NCI-H1105 (cell line): ENCODE measurements at regions not wholly inside any gene's neighbourhood (a gene's known extent, or its start where the extent isn't known, plus 50 kb on each side); places are given as distances from the start of the nearest gene placed in this dataset.
"Not testable (repeated sequence)": the region's sequence is repeated elsewhere in the genome, so short reads cannot be mapped to it uniquely, and the experiment has no call there.

Experiments used
- DNase-seq: peaks from one replicate; lab custom pipeline; 2025; lab: John Stamatoyannopoulos, UW

- no peak for DNase-seq
These were observed 312.3 kb downstream of the TOX3 start for GRCh38 chr16:52234626-52235025.

- no peak for DNase-seq
These were observed 317.5 kb downstream of the TOX3 start for GRCh38 chr16:52229471-52229870.

DNA sequence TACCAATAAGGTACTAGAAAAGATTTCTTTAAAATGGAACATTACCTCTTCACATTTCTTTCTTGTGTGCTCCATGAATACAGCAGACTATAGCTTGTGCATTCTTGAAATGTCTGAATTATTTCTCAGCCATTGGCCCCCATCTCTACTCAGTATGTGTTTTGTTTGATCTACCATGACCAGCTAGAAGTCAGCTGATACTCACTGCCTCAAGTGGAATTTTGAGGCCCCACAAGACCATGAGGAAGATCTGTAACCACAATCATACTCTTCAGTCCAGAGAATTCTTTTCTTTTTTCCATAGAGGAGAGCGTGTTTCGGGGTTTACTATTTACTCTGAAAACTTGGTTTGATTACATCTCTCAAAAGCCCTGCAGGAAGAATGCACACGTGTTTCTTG lies 319.1 kb downstream of the TOX3 start:
- DNase-seq, result no peak

DNA sequence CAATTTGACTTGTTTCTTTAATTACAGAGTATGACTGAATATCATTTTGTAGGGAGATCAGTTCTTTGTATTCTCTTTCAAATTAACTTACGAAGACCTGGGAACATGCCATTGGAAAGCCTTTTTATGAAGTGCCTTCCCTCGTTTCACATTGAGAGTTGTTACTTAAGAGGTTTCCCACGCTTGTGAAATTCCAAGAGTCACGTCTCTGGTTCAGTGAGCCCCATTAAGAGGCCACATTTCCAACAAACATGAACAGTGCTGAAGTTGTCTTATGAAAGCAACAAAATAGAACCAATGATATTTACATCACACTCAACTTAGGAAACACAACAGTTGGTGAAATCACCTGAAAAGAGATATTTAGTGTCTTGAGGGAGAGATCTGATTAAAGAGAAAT lies 334.1 kb downstream of the TOX3 start:
- DNase-seq, result no peak

DNA sequence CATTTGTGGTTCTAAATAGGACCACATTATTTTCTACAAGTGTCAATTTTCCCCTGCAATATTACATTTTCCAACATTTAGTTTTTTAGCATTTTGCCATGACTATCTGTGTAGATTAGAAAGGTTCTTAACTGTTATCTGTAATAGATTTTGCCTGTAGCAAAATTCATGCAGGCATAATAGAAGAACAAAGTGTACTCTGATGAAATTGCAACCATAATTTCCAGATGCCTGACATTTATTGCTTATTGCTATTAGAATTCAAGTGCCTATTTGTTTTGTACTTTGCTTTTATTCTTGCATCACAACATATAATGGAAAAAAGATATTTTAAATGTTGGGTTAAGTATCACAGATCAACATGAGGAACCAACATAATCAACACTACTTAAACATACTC lies 337.7 kb downstream of the TOX3 start:
- peak; percentile 8 for DNase-seq

GRCh38 chr16:52203096-52203495 lies 343.8 kb downstream of the TOX3 start:
- DNase-seq, result no peak

DNA sequence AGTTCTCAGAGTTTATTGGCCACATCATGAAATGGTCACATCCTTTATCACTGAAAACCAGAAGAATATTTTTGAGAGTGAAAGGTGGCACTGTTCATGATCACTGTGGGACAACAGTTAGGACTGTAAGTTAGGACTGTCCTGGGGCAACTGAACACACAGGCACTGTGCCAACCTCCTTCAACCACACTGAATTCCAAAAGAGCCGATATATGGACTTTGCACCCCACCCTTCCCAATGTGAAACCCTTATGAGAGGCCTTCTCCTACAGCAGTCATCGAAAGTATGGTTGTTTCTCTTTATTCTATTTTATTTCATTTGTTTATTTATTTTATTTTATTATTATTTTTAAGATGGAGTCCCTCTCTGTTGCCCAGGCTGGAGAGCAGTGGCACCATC lies 353.5 kb downstream of the TOX3 start:
- no peak for DNase-seq

- DNase-seq, result peak; percentile 79
These were observed 355.3 kb downstream of the TOX3 start for GRCh38 chr16:52191531-52192134.

DNA sequence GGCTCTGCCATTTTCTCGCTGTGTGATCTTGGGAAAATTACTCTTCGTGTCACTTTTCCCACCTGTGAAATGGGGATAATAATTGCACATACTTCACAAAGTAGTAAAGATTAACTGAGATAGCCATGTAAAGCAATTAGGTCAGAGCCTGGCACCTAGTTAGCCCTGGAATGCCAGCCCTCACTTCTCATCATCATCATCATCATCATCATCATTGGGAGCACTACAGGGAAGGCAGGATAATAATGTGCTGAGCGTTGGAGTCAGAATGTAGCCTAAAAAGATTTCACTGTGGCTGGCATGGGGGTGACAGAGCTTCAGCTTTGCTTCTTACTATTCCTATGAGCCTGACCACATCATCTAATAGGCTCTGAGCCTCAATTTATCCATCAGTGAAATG lies 362.6 kb downstream of the TOX3 start:
- no peak for DNase-seq

- DNase-seq, result no peak
These were observed 364.1 kb downstream of the TOX3 start for GRCh38 chr16:52182840-52183239.

- no peak for DNase-seq
These were observed 372.8 kb downstream of the TOX3 start for GRCh38 chr16:52174168-52174567.

DNA sequence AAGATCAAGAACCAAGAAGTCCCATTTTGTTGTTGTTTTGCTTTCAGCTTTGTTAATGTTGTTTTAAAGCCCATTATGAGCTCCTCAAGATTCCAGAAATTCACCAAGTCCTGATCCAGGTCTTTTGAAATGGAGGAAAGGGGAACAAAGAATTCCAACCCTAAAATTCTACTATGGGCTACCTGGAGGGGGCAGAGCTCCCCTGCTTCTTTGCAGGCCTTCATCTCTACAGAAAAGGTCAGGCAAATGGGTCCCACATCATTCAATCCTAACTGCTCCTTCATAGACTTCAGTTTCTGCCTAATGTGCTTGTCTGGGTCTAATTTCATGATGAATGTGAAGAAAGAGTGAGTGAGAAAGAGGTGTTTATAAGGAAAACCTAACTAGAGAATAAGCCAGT lies 375.5 kb downstream of the TOX3 start:
- no peak for DNase-seq

- DNase-seq, result no peak
These were observed 379.6 kb downstream of the TOX3 start for GRCh38 chr16:52167328-52167727.

DNA sequence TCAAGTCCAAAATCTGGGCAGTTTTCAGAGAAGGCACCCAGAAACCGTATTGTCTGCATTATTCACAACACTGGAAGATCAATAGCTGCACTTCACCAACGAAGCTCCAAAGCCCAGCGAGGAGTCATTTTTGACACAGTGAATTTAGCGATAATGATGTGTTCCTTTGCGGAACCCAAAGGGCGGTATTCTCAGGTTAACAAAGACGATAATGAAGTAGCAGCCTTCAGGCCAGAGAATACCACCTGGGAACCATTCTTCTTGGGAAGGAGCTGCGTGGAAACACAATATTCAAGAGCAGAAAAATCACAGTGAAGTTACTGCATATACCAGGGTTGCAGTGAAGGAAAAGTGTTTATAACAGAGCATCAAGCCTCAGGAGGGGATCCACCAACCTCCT lies 381.0 kb downstream of the TOX3 start:
- DNase-seq, result no peak

- DNase-seq, result no peak
These were observed 397.9 kb downstream of the TOX3 start for GRCh38 chr16:52149003-52149402.

- DNase-seq, result no peak
These were observed 405.1 kb downstream of the TOX3 start for GRCh38 chr16:52141871-52142270.

GRCh38 chr16:52128361-52128760 lies 418.6 kb downstream of the TOX3 start:
- no peak for DNase-seq

DNA sequence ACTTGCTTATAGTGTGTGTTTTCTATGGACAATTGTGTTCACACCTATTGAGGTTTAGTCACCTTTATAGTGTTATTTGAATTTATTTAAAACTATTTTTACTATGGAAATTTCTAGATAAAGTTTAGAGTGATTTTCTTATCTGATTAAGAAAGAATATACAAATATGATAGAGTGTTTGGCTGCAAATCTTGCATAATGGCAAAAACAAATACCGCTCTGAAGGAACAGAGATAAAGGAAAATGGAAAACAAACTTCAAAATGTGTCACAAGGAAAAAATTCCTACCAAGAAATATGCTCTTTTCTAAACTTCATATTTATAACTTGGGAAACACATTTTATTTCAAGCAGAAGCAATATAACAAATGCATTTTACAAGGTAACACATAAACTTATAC lies 423.1 kb downstream of the TOX3 start:
- DNase-seq, result no peak

- DNase-seq, result no peak
These were observed 423.7 kb downstream of the TOX3 start for GRCh38 chr16:52123061-52123839.

DNA sequence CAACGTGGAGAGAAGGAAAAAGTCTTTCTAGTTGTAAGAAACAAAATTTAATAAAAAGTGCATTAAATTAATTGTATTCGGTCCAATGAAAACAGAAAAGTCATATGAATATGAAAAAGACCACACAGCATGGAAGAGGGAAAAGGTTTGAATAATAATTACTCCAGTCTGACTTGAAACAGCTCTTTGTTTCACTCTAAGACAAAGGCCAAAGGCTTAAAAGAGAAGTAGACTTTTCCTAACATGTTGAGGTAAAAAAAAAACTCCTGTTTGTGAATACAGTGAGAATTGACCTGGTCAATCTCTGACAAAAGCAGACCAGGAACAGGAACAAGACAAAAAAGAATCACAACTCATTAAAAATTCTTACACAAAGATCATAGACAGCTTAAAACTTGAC lies 429.8 kb downstream of the TOX3 start:
- no peak for DNase-seq

GRCh38 chr16:52114379-52114778 lies 432.6 kb downstream of the TOX3 start:
- DNase-seq, result no peak

- DNase-seq, result no peak
These were observed 433.3 kb downstream of the TOX3 start for GRCh38 chr16:52113533-52114183.

- DNase-seq, result not testable (repeated sequence)
These were observed 441.9 kb downstream of the TOX3 start for GRCh38 chr16:52104993-52105392.
